Duodenal mucosa (tissue), 2 donors: ENCODE measurements at regions not wholly inside any gene's neighbourhood (a gene's known extent, or its start where the extent isn't known, plus 50 kb on each side); places are given as distances from the start of the nearest gene placed in this dataset.

Experiments
- H3K27ac ChIP-seq: one replicate; pipeline ENCODE4 v1.7.0; 2013; ENCODE audit warnings: low read depth, low read length
- H3K27me3 ChIP-seq, 2 donors: one replicate each; pipeline ENCODE4 v1.7.0; 2013; ENCODE audit warnings: low read length in 2 of 2, control low read depth in 1 of 2; ENCODE audit not compliant: insufficient read depth in 2 of 2, control insufficient read depth in 1 of 2
- H3K36me3 ChIP-seq, 2 donors: one replicate each; pipeline ENCODE4 v1.7.0; 2013; ENCODE audit warnings: low read length in 2 of 2, control low read depth in 1 of 2; ENCODE audit not compliant: insufficient read depth in 2 of 2, control insufficient read depth in 1 of 2
- H3K4me1 ChIP-seq, 2 donors: one replicate each; pipeline ENCODE4 v1.7.0; 2013; ENCODE audit warnings: low read length in 2 of 2, control low read depth in 1 of 2; ENCODE audit not compliant: insufficient read depth in 2 of 2, control insufficient read depth in 1 of 2
- H3K4me3 ChIP-seq, 2 donors: one replicate each; pipeline ENCODE4 v1.7.0; 2013; ENCODE audit warnings: low read length in 2 of 2, low read depth in 1 of 2
- H3K9ac ChIP-seq, 2 donors: one replicate each; pipeline ENCODE4 v1.7.0; 2013; ENCODE audit warnings: low read length in 2 of 2, low read depth in 1 of 2
- H3K9me3 ChIP-seq, 2 donors: one replicate each; pipeline ENCODE4 v1.7.0; 2013; ENCODE audit warnings: low read length in 2 of 2, control low read depth in 1 of 2; ENCODE audit not compliant: control insufficient read depth in 1 of 2

DNA sequence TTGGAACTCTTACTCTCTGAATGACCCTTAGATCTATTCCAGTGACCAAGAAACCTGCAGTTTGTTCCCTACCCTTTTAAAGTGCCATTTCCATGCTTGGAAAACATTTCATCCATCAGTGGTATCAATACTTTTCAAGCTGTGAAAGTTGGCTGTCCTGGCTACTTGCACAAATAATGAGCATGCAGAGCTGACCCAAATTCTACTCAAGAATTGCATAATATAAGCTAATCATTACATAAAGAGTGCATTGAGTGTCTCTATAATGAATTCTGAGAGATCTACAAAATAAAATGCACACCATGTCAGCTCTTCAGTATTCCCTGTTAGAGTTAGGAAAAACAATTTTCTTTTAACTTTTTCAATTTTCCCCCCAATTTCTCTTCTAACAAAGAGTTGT, 181.3 kb upstream of the HS3ST5 start:
- Histone ChIP-seq H3K4me3 (no peak overlapping the region), H3K9me3 (no peaks in the 10 kb centered on the region), H3K27me3 (no peaks in the 10 kb centered on the region), H3K9ac (no peak overlapping the region), H3K4me1 (no peaks in the 10 kb centered on the region), H3K36me3 (no peaks in the 10 kb centered on the region), H3K27ac (no peak overlapping the region)

DNA sequence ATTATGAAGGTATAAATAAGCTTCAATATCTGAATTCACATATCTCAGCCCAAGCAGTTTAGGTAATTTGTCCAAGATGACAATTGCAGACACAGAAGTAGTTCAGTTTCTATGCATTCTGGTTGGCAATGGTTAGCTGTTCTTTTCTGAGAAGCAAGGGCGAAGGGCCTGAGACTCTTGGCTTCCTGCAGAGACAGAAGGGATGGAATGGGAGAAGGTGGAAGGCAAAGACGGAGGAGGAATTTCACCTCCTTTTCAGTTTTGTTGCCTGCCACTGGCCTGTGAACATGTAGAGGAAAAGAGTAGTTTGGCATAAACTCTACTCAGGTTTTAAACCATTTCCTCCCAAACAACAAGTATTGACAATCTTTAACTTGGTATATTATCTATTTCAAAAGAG, 180.7 kb upstream of the HS3ST5 start:
- no peaks in the 10 kb centered on the region for H3K4me1 ChIP-seq
- H3K9me3 ChIP-seq: no peaks in the 10 kb centered on the region
- no peak overlapping the region for H3K4me3 ChIP-seq
- no peaks in the 10 kb centered on the region for H3K36me3 ChIP-seq
- no peak overlapping the region for H3K27ac ChIP-seq
- no peaks in the 10 kb centered on the region for H3K27me3 ChIP-seq
- no peak overlapping the region for H3K9ac ChIP-seq

DNA sequence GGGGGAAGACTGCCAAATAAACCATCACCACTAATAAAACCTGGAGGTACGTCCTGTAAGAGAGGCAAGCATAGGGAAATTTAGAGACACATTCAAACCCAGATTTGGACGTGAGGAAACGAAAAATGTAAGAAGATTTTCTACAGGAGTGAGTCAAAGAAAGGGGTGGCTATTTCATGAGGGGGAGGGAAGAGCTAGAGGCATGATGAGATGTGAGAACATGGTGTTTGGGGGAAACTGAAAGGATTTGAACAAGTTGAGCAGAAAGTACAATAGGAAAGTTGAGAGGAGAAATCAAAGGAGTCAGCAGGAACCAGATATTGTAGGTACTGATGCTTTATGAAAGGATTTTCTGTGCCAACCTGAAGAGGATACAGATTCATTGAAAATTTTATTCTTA, 179.1 kb upstream of the HS3ST5 start:
- Histone ChIP-seq H3K4me3 (no peak overlapping the region), H3K9ac (no peak overlapping the region), H3K4me1 (no peaks in the 10 kb centered on the region), H3K27ac (no peak overlapping the region), H3K27me3 (no peaks in the 10 kb centered on the region), H3K36me3 (no peaks in the 10 kb centered on the region), H3K9me3 (no peaks in the 10 kb centered on the region)

DNA sequence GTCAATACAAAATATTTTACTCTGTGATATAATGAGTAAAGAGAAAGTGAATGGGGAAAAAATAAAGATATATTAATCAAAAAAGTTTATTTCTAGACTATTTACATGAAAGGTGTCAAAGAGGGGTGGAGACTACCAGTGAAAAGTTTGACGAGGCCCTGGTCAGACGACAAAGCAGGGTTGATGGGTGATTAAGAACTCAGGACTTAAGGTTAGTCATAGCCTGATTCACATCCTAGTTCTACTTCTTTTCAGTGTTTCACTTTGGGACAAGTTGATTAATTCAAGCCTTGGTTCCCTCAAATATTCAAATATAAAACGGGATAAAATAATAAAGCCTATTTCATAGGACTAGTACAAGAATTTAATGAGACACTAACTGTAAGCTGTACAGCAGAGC, 178.2 kb upstream of the HS3ST5 start:
- Histone ChIP-seq H3K9me3 (no peaks in the 10 kb centered on the region), H3K9ac (no peak overlapping the region), H3K27ac (no peak overlapping the region), H3K27me3 (no peaks in the 10 kb centered on the region), H3K36me3 (no peaks in the 10 kb centered on the region), H3K4me3 (no peak overlapping the region), H3K4me1 (no peaks in the 10 kb centered on the region)

DNA sequence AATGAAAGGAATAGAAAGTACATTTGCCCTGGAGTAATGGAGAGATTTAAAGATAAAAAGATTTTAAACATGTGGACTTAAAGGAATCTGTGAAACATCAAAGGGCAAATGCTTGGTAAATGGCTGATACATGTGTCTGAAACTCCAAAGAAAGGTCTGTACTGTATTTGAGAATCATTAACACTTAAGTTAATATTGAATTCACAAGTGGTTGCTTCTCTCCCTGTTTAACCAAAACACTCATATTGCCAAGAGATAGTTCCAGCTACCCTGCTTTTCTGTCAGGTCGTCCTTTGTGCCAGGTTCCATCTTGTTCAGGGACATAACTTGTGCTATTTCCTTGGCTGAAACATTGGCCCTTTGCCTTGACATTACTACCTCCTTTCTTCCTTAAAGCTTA, 171.3 kb upstream of the HS3ST5 start:
- no peaks in the 10 kb centered on the region for H3K36me3 ChIP-seq
- no peaks in the 10 kb centered on the region for H3K9me3 ChIP-seq
- no peaks in the 10 kb centered on the region for H3K4me1 ChIP-seq
- H3K4me3 ChIP-seq: no peak overlapping the region
- no peaks in the 10 kb centered on the region for H3K27me3 ChIP-seq
- no peak overlapping the region for H3K9ac ChIP-seq
- H3K27ac ChIP-seq: no peak overlapping the region

DNA sequence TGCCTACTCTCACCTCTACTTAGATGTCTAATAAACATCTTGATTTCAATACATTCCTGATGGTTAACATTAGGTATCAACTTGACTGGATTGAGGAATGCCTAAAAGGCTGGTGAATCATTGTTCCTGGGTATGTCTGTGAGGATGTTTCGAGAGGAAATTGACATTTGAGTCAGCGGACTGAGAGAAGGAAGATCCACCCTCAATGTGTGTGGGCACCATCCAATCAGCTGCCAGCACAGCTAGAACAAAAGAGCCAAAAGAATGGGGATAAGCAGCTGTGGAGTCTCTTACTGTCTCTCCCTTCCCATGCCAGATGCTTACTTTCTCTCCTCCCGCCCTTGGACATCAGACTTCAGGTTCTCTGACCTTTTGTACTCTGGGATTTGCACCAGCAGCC, 128.6 kb upstream of the HS3ST5 start:
- no peaks in the 10 kb centered on the region for H3K4me1 ChIP-seq
- H3K27ac ChIP-seq: no peak overlapping the region
- H3K36me3 ChIP-seq: no peaks in the 10 kb centered on the region
- H3K9ac ChIP-seq: no peak overlapping the region
- no peaks in the 10 kb centered on the region for H3K9me3 ChIP-seq
- no peaks in the 10 kb centered on the region for H3K27me3 ChIP-seq
- H3K4me3 ChIP-seq: no peak overlapping the region

DNA sequence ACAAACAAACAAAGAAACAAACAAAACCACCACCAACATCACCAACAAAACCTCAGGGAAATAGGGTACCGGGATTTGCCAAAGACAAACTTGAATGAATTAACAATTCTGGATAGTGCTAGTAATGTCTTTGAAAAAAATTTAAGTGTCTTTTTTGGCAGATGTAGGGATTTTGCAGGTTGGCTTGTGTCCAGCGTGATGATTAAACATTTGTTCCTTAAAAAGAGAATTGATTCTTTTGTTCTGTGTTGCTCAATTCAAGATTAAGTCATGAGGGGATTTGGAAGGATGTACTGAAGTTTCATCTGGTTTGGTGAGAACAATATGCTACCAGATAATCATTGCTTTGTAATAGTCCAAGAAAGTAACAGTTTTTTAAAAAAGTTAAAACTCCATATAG, 125.1 kb upstream of the HS3ST5 start:
- Histone ChIP-seq H3K36me3 (no peaks in the 10 kb centered on the region), H3K9ac (no peak overlapping the region), H3K4me3 (no peak overlapping the region), H3K27me3 (no peaks in the 10 kb centered on the region), H3K27ac (no peak overlapping the region), H3K9me3 (no peaks in the 10 kb centered on the region), H3K4me1 (no peaks in the 10 kb centered on the region)

DNA sequence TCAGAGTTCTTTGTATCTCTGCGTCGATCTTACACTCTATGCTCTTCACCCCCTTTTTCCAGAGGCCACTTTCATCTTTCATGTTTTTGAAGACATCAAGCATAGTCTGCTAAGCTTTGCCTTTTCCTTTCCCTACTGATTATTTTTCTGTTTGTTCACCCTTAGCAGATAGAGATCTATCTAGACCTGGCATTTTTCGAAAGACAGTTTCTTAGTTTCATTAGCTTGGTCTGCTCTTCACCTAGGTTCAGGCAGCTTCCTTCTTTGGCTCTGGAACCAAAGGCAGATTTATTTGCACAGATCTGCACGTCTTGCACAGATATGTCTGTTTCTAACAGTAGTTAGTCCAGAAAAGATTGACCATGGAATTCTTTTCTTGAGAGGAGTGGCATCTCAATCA, 122.7 kb upstream of the HS3ST5 start:
- no peaks in the 10 kb centered on the region for H3K36me3 ChIP-seq
- H3K4me3 ChIP-seq: no peak overlapping the region
- no peak overlapping the region for H3K9ac ChIP-seq
- H3K27ac ChIP-seq: no peak overlapping the region
- H3K4me1 ChIP-seq: no peaks in the 10 kb centered on the region
- H3K9me3 ChIP-seq: no peaks in the 10 kb centered on the region
- no peaks in the 10 kb centered on the region for H3K27me3 ChIP-seq

DNA sequence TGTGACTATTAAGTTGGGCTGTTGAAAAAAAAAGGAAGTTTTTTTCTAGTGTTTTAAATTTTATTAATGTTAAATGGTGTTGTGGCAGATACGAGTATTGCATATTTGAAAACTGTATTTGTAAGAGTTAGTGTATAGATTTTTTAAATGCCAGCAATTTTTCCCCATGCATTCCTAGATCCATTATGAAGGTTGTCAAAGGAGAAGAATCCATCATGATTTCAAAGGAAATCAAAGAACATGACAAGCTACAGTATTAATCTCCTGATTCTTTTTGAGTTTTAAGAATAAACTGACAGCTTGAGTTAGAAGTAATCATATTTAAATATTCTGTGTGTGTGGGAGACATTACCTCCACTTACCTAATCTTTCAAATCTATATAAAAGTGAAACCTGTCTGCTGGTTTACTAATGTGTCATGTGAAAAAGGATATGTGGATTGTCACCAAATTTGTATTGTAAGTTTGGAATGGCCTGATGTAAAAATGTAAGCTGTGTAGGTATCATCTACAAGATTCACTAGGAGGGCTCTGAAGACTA, 111.0 kb upstream of the HS3ST5 start:
- Histone ChIP-seq H3K36me3 (no peaks in the 10 kb centered on the region), H3K27me3 (no peaks in the 10 kb centered on the region), H3K4me3 (no peak overlapping the region), H3K27ac (no peak overlapping the region), H3K9ac (no peak overlapping the region), H3K4me1 (no peaks in the 10 kb centered on the region), H3K9me3 (no peaks in the 10 kb centered on the region)

DNA sequence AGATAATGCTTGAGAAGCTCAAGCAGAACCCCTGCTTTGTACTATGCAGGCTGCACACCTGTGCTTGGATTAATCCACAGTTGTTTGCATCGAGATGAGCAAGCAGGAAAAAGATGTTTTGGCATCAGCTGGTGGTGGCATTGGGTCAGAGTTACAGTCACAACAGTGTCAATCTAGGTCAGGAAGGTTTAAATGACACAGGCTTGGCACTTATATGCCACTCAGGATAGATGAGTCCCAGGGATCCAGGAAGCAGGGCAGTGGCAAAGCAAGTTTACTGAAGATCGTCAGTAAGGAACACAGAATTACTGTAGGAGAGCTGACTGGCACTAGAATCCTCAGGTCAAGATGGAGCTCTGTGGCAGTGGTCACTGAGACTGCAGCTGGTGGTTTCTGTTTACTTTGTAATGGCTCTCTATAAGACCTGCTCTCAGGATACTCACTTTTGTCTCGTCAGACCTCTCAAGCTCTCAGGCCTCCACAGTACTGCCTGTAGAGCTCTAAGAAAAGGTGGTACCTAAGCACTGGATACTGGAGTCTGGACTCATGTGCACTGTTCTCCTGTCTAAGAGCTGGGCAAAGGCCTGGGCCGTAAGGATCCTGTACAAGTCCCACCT, 110.1 kb upstream of the HS3ST5 start:
- no peak overlapping the region for H3K4me3 ChIP-seq
- H3K27me3 ChIP-seq: no peaks in the 10 kb centered on the region
- no peaks in the 10 kb centered on the region for H3K4me1 ChIP-seq
- no peak overlapping the region for H3K27ac ChIP-seq
- H3K9ac ChIP-seq: no peak overlapping the region
- H3K36me3 ChIP-seq: no peaks in the 10 kb centered on the region
- H3K9me3 ChIP-seq: no peaks in the 10 kb centered on the region

DNA sequence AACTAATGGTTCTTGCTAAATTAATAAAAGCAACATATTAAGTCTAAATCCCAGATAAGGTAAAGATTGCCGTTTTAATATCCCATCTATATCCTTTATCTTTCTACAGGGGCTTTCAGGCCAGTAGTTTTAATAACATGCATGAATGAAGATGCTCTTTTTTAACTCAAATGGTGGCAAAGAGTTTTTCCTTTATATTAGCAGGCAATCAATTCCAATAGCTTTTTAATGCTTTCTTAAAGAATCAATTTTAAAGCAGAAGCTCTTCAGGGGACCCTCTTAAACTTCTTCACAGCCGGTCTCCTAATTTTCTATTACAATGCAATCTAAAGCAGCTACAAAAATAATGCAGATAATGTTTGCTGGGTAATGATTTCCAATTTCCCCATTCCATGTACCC, 107.8 kb upstream of the HS3ST5 start:
- Histone ChIP-seq H3K9me3 (no peaks in the 10 kb centered on the region), H3K36me3 (no peaks in the 10 kb centered on the region), H3K9ac (no peak overlapping the region), H3K4me3 (no peak overlapping the region), H3K4me1 (no peaks in the 10 kb centered on the region), H3K27me3 (no peaks in the 10 kb centered on the region), H3K27ac (no peak overlapping the region)
